ENCODE measurements at regions not wholly inside any gene's neighbourhood (a gene's known extent, or its start where the extent isn't known, plus 50 kb on each side); places are given as distances from the start of the nearest gene placed in this dataset.
"Not testable (repeated sequence)": the region's sequence is repeated elsewhere in the genome, so short reads cannot be mapped to it uniquely, and the experiment has no call there.

- H3K27ac ChIP-seq: no peak overlapping the region
- H3K36me3 ChIP-seq: no peaks in the 10 kb centered on the region
- H3K27me3 ChIP-seq: no peaks in the 10 kb centered on the region
- DNase-seq (ENCODE audit: low spot score in 2 of 2): no peak
- no peaks in the 10 kb centered on the region for H3K9me3 ChIP-seq
- intact Hi-C loops (cut with DNase I): no loop called here
- H3K4me3 ChIP-seq: no peak overlapping the region
- TF ChIP-seq CTCF (IDR thresholded peaks at IDR 0.05): no peak
- no peaks in the 10 kb centered on the region for H3K4me1 ChIP-seq
Measured at GRCh38 chr12:131221061-131221956, 267.6 kb downstream of the ADGRD1 start.

DNA sequence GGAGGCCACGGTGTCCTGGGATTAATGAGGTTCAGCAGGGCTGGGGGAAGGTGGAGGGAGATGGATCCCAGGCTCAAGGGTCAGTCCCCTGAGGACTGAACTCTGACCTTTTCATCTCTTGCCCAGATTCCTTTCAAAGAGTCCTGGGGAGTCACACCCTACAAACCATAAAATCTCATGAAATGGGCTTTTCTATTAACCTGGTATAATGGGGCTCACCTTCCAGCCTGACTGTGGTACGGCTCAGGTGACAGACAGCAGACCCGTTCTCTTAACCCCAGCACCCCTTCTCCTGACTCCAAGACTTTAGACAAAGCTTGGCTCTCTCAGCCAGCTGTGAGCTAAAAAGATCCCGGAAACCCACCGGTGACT, 268.2 kb downstream of the ADGRD1 start:
- H3K27me3 ChIP-seq: no peaks in the 10 kb centered on the region
- no peak overlapping the region for H3K4me3 ChIP-seq
- no peaks in the 10 kb centered on the region for H3K4me1 ChIP-seq
- DNase-seq (ENCODE audit: low spot score in 2 of 2): no peak
- no peaks in the 10 kb centered on the region for H3K36me3 ChIP-seq
- no peaks in the 10 kb centered on the region for H3K9me3 ChIP-seq
- no peak for TF ChIP-seq CTCF (IDR thresholded peaks at IDR 0.05)
- H3K27ac ChIP-seq: no peak overlapping the region
- intact Hi-C loops (cut with DNase I): no loop called here

DNA sequence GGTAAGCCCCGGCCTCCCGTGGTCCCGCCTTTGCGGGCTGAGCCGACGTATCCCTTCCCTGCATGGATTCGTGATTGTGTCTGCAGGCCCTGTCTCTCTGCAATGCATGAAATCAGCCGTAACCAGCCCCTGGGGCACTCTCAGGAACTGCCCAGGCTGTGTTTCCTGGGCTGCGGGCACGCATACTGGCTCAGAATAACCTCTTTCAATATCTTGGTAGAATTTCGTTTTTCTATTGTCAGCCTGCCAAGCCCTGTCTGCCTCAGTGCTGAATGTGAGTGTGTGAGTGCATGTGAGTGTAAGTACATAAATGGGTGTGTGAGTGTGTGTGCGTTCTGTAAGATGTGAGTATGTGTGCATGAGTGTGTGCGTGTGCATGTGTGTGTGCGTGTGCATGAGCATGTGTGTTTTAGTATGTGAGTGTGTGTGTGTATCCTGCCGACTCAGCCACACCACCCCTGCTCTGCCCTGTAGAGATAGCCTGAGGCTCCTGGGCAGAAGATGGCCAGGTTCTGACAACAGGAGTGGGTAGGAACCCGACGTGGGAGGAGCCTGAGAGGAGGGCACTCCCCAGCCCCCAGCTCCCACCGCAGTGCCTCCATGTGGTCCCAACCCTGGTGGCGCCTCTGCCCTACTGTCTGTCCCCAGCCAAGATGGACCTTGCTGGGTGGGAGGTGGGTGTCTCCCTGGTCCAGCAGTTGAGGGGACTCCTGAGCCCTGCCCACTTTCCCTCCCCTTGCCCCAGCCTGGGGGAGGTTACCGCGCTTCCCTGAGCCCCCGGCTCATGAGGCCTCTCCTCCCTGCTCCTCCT, 268.8 kb downstream of the ADGRD1 start:
- Histone ChIP-seq H3K36me3 (no peaks in the 10 kb centered on the region), H3K9me3 (no peaks in the 10 kb centered on the region), H3K4me3 (no peak overlapping the region), H3K27me3 (no peaks in the 10 kb centered on the region), H3K4me1 (no peaks in the 10 kb centered on the region), H3K27ac (no peak overlapping the region)
- intact Hi-C loops (cut with DNase I): no loop called here
- no peak for DNase-seq (ENCODE audit: low spot score in 2 of 2)
- TF ChIP-seq CTCF (IDR thresholded peaks at IDR 0.05): no peak

- no peak for DNase-seq (ENCODE audit: low spot score in 2 of 2)
- TF ChIP-seq CTCF (IDR thresholded peaks at IDR 0.05): no peak
- Histone ChIP-seq H3K4me3 (no peak overlapping the region), H3K27me3 (no peaks in the 10 kb centered on the region), H3K36me3 (no peaks in the 10 kb centered on the region), H3K4me1 (no peaks in the 10 kb centered on the region), H3K9me3 (no peaks in the 10 kb centered on the region), H3K27ac (no peak overlapping the region)
- intact Hi-C loops (cut with DNase I): no loop called here
Measured at GRCh38 chr12:131223171-131223761, 269.6 kb downstream of the ADGRD1 start.

DNA sequence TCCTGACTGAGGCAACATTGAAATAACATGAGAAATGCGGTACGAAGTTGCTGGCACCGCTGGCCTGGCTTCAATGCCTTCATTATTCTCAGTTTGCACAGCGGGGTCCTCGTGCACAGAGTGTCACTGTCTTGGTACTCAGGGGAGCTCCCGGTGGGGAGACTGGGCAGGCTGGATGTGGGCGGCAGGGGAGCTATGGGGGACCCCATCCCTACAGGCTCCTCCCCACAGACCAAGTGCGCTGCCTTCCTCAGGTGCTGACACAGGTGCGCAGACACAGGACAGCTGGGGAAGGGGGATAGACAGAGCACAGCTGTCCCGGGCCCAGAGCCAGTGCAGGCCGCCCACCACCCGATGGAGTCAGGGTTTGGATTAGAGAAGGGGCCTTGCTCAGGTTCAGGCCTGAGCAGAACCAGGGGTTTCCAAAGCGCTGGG, 270.1 kb downstream of the ADGRD1 start:
- TF ChIP-seq CTCF (IDR thresholded peaks at IDR 0.05): no peak
- no peak for DNase-seq (ENCODE audit: low spot score in 2 of 2)
- no peaks in the 10 kb centered on the region for H3K36me3 ChIP-seq
- no peaks in the 10 kb centered on the region for H3K4me1 ChIP-seq
- intact Hi-C loops (cut with DNase I): no loop called here
- H3K27ac ChIP-seq: no peak overlapping the region
- H3K27me3 ChIP-seq: no peaks in the 10 kb centered on the region
- H3K4me3 ChIP-seq: no peak overlapping the region
- no peaks in the 10 kb centered on the region for H3K9me3 ChIP-seq

GRCh38 chr12:131224226-131225065, 270.7 kb downstream of the ADGRD1 start:
- H3K4me1 ChIP-seq; intact Hi-C loops (cut with DNase I); H3K27ac ChIP-seq; H3K9me3 ChIP-seq; H3K36me3 ChIP-seq; H3K27me3 ChIP-seq; H3K4me3 ChIP-seq; DNase-seq (ENCODE audit: low spot score in 2 of 2): not testable (repeated sequence)

GRCh38 chr12:131225066-131225380, 271.3 kb downstream of the ADGRD1 start:
- H3K36me3 ChIP-seq; H3K9me3 ChIP-seq; H3K4me3 ChIP-seq; intact Hi-C loops (cut with DNase I); H3K4me1 ChIP-seq; H3K27ac ChIP-seq; H3K27me3 ChIP-seq; DNase-seq (ENCODE audit: low spot score in 2 of 2): not testable (repeated sequence)

Measured in ascending aorta (tissue), 2 donors.